GM21360 (cell line): ENCODE measurements at regions not wholly inside any gene's neighbourhood (a gene's known extent, or its start where the extent isn't known, plus 50 kb on each side); places are given as distances from the start of the nearest gene placed in this dataset.
"Not testable (repeated sequence)": the region's sequence is repeated elsewhere in the genome, so short reads cannot be mapped to it uniquely, and the experiment has no call there.

Experiments used
- ATAC-seq: cut with Tn5 transposase; IDR thresholded peaks from one replicate; pipeline ENCODE4 v1.9.1; 2021; ENCODE audit warnings: mild to moderate bottlenecking, moderate library complexity; ENCODE audit not compliant: unreplicated experiment

- ATAC-seq, result no peak
Measured at GRCh38 chr2:84158605-84159004, 300.5 kb downstream of the SUCLG1 start.

GRCh38 chr2:84152462-84152861 lies 306.6 kb downstream of the SUCLG1 start:
- no peak for ATAC-seq

- no peak for ATAC-seq
Measured at GRCh38 chr2:84144345-84144744, 314.7 kb downstream of the SUCLG1 start.

- no peak for ATAC-seq
Measured at GRCh38 chr2:84137034-84137433, 322.0 kb downstream of the SUCLG1 start.

- ATAC-seq, result no peak
Measured at GRCh38 chr2:84132370-84132769, 326.7 kb downstream of the SUCLG1 start.

GRCh38 chr2:84131278-84131830 lies 327.7 kb downstream of the SUCLG1 start:
- no peak for ATAC-seq

- no peak for ATAC-seq
Measured at GRCh38 chr2:84129018-84129417, 330.1 kb downstream of the SUCLG1 start.

GRCh38 chr2:84127812-84128211 lies 331.3 kb downstream of the SUCLG1 start:
- not testable (repeated sequence) for ATAC-seq

GRCh38 chr2:84126530-84126929 lies 332.6 kb downstream of the SUCLG1 start:
- no peak for ATAC-seq

- ATAC-seq, result no peak
Measured at GRCh38 chr2:84126084-84126483, 333.0 kb downstream of the SUCLG1 start.

- ATAC-seq, result no peak
Measured at GRCh38 chr2:84116143-84116542, 342.9 kb downstream of the SUCLG1 start.

GRCh38 chr2:84115173-84115857 lies 343.8 kb downstream of the SUCLG1 start:
- no peak for ATAC-seq

- ATAC-seq, result not testable (repeated sequence)
Measured at GRCh38 chr2:84103816-84104527, 355.1 kb downstream of the SUCLG1 start.

- ATAC-seq, result no peak
Measured at GRCh38 chr2:84102274-84102673, 356.8 kb downstream of the SUCLG1 start.

- no peak for ATAC-seq
Measured at GRCh38 chr2:84088656-84089055, 370.4 kb downstream of the SUCLG1 start.

- no peak for ATAC-seq
Measured at GRCh38 chr2:84085562-84085961, 373.5 kb downstream of the SUCLG1 start.

- no peak for ATAC-seq
Measured at GRCh38 chr2:84084856-84085255, 374.2 kb downstream of the SUCLG1 start.

GRCh38 chr2:84083984-84084383 lies 375.1 kb downstream of the SUCLG1 start:
- ATAC-seq, result no peak

GRCh38 chr2:84078471-84078870 lies 380.6 kb downstream of the SUCLG1 start:
- no peak for ATAC-seq

GRCh38 chr2:84077496-84077895 lies 381.6 kb downstream of the SUCLG1 start:
- no peak for ATAC-seq

GRCh38 chr2:84071050-84071449 lies 388.0 kb downstream of the SUCLG1 start:
- ATAC-seq, result no peak

- no peak for ATAC-seq
Measured at GRCh38 chr2:84065857-84066256, 393.2 kb downstream of the SUCLG1 start.
